A549 (cell line): ENCODE measurements at regions not wholly inside any gene's neighbourhood (a gene's known extent, or its start where the extent isn't known, plus 50 kb on each side); places are given as distances from the start of the nearest gene placed in this dataset.

ENCODE experiments used
- ATAC-seq, 2 experiments: fragments of 200-7000 bp in 1 of 2; fragments of >200 bp in 1 of 2; cut with Nextera tagmentation in 1 of 2; cut with Tn5 transposase in 1 of 2; 3 replicates each; pipeline versions ENCODE4 v1.8.0 to v1.9.1; 2018 to 2020; ENCODE audit warnings: mild to moderate bottlenecking in 1 of 2, moderate library complexity in 1 of 2
- CTCF ChIA-PET: fragments of 300-600 bp; sonication (Branson Sonifier 250); formaldehyde crosslinking; extraction: SDS; loops from one replicate; lab custom pipeline; 2021; ENCODE audit warnings: antibody characterized with exemption, inconsistent platforms; lab: Yijun Ruan, JAX
- POLR2A ChIA-PET: fragments of 350-600 bp; formaldehyde crosslinking; extraction: SDS; loops from one replicate; lab custom pipeline; 2021; ENCODE audit warnings: antibody characterized with exemption, inconsistent platforms; lab: Yijun Ruan, JAX
- DNase-seq, 2 experiments: peaks; one replicate each; pipeline versions ENCODE4 v3.0.0 to v3.0.0-alpha.2; 2011 to 2016; ENCODE audit warnings: low read depth in 1 of 2, low spot score in 1 of 2
- FAIRE-seq: peaks from 2 replicates; lab custom pipeline; 2011; peaks lifted over from hg19 to GRCh38; lab: Jason Lieb, UNC
- H3K27ac ChIP-seq, 2 experiments: fragments of >200 bp; sonication (Bioruptor Twin); formaldehyde crosslinking; 3 replicates each; pipeline ENCODE4 v1.5.1; 2016 to 2017
- H3K4me1 ChIP-seq: fragments of >200 bp; sonication (Bioruptor Twin); formaldehyde crosslinking; 3 replicates; pipeline ENCODE4 v1.6.1; 2016
- H3K4me2 ChIP-seq: fragments of >200 bp; sonication (Bioruptor Twin); formaldehyde crosslinking; 3 replicates; pipeline ENCODE4 v1.6.1; 2016
- H3K4me3 ChIP-seq: fragments of >200 bp; sonication (Bioruptor Twin); formaldehyde crosslinking; 3 replicates; pipeline ENCODE4 v1.5.1; 2016
- H3K9me3 ChIP-seq: fragments of >200 bp; sonication (Bioruptor Twin); formaldehyde crosslinking; 3 replicates; pipeline ENCODE4 v1.6.1; 2016
- ATOH8 ChIP-seq: fragments of 250-450 bp; sonication (Bioruptor Pico); IDR thresholded peaks from 2 replicates; pipeline ENCODE4 v1.5.0; 2020; ENCODE audit warnings: low read depth, mild to moderate bottlenecking, moderate library complexity
- BCL3 ChIP-seq: fragments of >200 bp; sonication (Bioruptor Twin); formaldehyde crosslinking; IDR thresholded peaks from 3 replicates; pipeline ENCODE4 v1.6.1; 2016
- BHLHE40 ChIP-seq: IDR thresholded peaks from 2 replicates; pipeline ENCODE4 v1.6.1; 2012; ENCODE audit warnings: low read depth, low read length, inconsistent platforms
- CBX2 ChIP-seq: fragments of 200-600 bp; sonication (generic); IDR thresholded peaks from 2 replicates; pipeline ENCODE4 v1.6.1; 2016; ENCODE audit warnings: low read depth, mild to moderate bottlenecking, borderline replicate concordance
- E2F6 ChIP-seq: IDR thresholded peaks from 2 replicates; pipeline ENCODE4 v1.6.1; 2012; ENCODE audit warnings: low read depth, borderline replicate concordance
- EHF ChIP-seq: fragments of 250-450 bp; sonication (Bioruptor Pico); IDR thresholded peaks from 2 replicates; pipeline ENCODE4 v1.5.0; 2020; ENCODE audit warnings: mild to moderate bottlenecking
- EHMT2 ChIP-seq: fragments of 200-600 bp; sonication (generic); IDR thresholded peaks from 2 replicates; pipeline ENCODE4 v1.6.1; 2016; ENCODE audit warnings: antibody characterized with exemption, low read depth, mild to moderate bottlenecking, moderate library complexity
- FOSB ChIP-seq: fragments of 250-450 bp; sonication (Bioruptor Pico); IDR thresholded peaks from 2 replicates; pipeline ENCODE4 v1.5.0; 2020; ENCODE audit warnings: mild to moderate bottlenecking, moderate library complexity
- GATA3 ChIP-seq: IDR thresholded peaks from 2 replicates; pipeline ENCODE4 v1.6.1; 2012; ENCODE audit warnings: borderline replicate concordance
- HOXB5 ChIP-seq: fragments of 250-450 bp; sonication (Bioruptor Pico); IDR thresholded peaks from 2 replicates; pipeline ENCODE4 v1.5.0; 2020; ENCODE audit warnings: mild to moderate bottlenecking, moderate library complexity
- JUN ChIP-seq, 2 experiments: fragments of >200 bp; sonication (Bioruptor Twin); formaldehyde crosslinking; IDR thresholded peaks; 2 replicates in 1 of 2; 3 replicates in 1 of 2; pipeline ENCODE4 v1.6.1; 2016 to 2017
- JUNB ChIP-seq: fragments of >200 bp; sonication (Bioruptor Twin); formaldehyde crosslinking; IDR thresholded peaks from 2 replicates; pipeline ENCODE4 v1.6.1; 2016
- KDM1A ChIP-seq: fragments of 200-600 bp; sonication (generic); IDR thresholded peaks from 2 replicates; pipeline ENCODE4 v1.6.1; 2016; ENCODE audit warnings: low read depth, mild to moderate bottlenecking
- MAX ChIP-seq: IDR thresholded peaks from 2 replicates; pipeline ENCODE4 v1.6.1; 2012
- MYC ChIP-seq: IDR thresholded peaks from 2 replicates; pipeline ENCODE4 v1.6.1; 2012; ENCODE audit warnings: mild to moderate bottlenecking, inconsistent platforms, low read length, improper control_type of control experiment, borderline replicate concordance
- NFE2L2 ChIP-seq: fragments of 150-350 bp; conservative IDR thresholded peaks from 2 replicates; pipeline ENCODE4 v1.6.1; 2014; ENCODE audit warnings: low read length
- POLR2AphosphoS2 ChIP-seq: conservative IDR thresholded peaks from 2 replicates; pipeline ENCODE4 v1.6.1; 2012; ENCODE audit warnings: low read length, improper control_type of control experiment, inconsistent platforms
- RAD21 ChIP-seq, 2 experiments: fragments of >200 bp in 1 of 2; sonication (Bioruptor Twin) in 1 of 2; formaldehyde crosslinking in 1 of 2; IDR thresholded peaks in 1 of 2; conservative IDR thresholded peaks in 1 of 2; 2 replicates in 1 of 2; 3 replicates in 1 of 2; pipeline ENCODE4 v1.6.1; 2012 to 2018; ENCODE audit warnings: inconsistent platforms in 1 of 2
- RARB ChIP-seq: fragments of 250-450 bp; sonication (Bioruptor Pico); IDR thresholded peaks from 2 replicates; pipeline ENCODE4 v1.8.0; 2021; ENCODE audit warnings: mild to moderate bottlenecking, moderate library complexity
- REST ChIP-seq: fragments of 200-600 bp; sonication (generic); IDR thresholded peaks from 2 replicates; pipeline ENCODE4 v1.6.1; 2016; ENCODE audit warnings: antibody characterized with exemption, mild to moderate bottlenecking, moderate library complexity
- TP53 ChIP-seq: fragments of 250-450 bp; sonication (Bioruptor Pico); IDR thresholded peaks from 2 replicates; pipeline ENCODE4 v1.5.0; 2021; ENCODE audit warnings: mild to moderate bottlenecking, moderate library complexity
- ZFP36 ChIP-seq: fragments of 450-650 bp; IDR thresholded peaks from 2 replicates; pipeline ENCODE4 v1.6.1; 2014; ENCODE audit warnings: borderline replicate concordance; ENCODE audit not compliant: partially characterized antibody
- whole genome bisulfite sequencing: methylation state at CpG from one replicate; pipeline ENCODE4 v1.1.6; 2017; ENCODE audit errors: missing lambda C conversion rate; 5-methylcytosine and 5-hydroxymethylcytosine counted together

- CTCF ChIA-PET: interaction anchor here (1.5 kb wide), 1 partner anchor 50 kb away, joined by 4 read pairs; no protein-coding TSS in a partner anchor
- no peak overlapping the region for H3K4me3 ChIP-seq
- POLR2A ChIA-PET: no interaction called here
- no peak for DNase-seq
- 92% methylated on average over 9 of the region's 9 CpGs for WGBS
- TF ChIP-seq RARB (CRISPR knock-in tag) (no peak), GATA3 (no peak), FOSB (CRISPR knock-in tag) (no peak), EHMT2 (no peak)
- FAIRE-seq: no peak
- H3K27ac ChIP-seq: peak overlapping the region; percentile 56 to 83; a peak in 5 of 6 replicates
- no peak for ATAC-seq
- H3K9me3 ChIP-seq: peaks cover 3% of the 10 kb centered on the region; the same call in 1 of the 3 replicates
- H3K4me2 ChIP-seq: no peak overlapping the region
- H3K4me1 ChIP-seq: peaks cover 38% of the 10 kb centered on the region
Measured at GRCh38 chr4:13705521-13706041, 78.1 kb upstream of the BOD1L1 start.

GRCh38 chr4:13706120-13706519, 78.6 kb upstream of the BOD1L1 start:
- FAIRE-seq (no peak), ATAC-seq (no peak), DNase-seq (no peak)
- no peak overlapping the region for H3K4me2 ChIP-seq
- peaks cover 33% of the 10 kb centered on the region for H3K4me1 ChIP-seq
- POLR2A ChIA-PET: no interaction called here
- H3K27ac ChIP-seq: peak overlapping the region; percentile 56 to 83; a peak in 5 of 6 replicates
- no peak overlapping the region for H3K4me3 ChIP-seq
- TF ChIP-seq TP53 (CRISPR knock-in tag) (no peak), ATOH8 (CRISPR knock-in tag) (no peak), BCL3 (no peak), RAD21 (conservative IDR thresholded peaks at IDR 0.05 in 1 of 2, IDR thresholded peaks at IDR 0.05 in 1 of 2) (no peak), ZFP36 (no peak), NFE2L2 (no peak), JUN (IDR thresholded peaks at IDR 0.05) (no peak), MYC (no peak), JUNB (no peak), KDM1A (no peak), POLR2AphosphoS2 (no peak), CBX2 (no peak), REST (no peak), BHLHE40 (no peak), MAX (no peak), E2F6 (no peak), EHF (CRISPR knock-in tag) (no peak), HOXB5 (CRISPR knock-in tag) (no peak), RARB (CRISPR knock-in tag) (no peak), EHMT2 (no peak)
- TF ChIP-seq, all 56 proteins: peak for 0
- peaks cover 3% of the 10 kb centered on the region; the same call in 1 of the 3 replicates for H3K9me3 ChIP-seq
- CTCF ChIA-PET: interaction anchor here (1.5 kb wide), 1 partner anchor 51 kb away, joined by 4 read pairs; no protein-coding TSS in a partner anchor
